T-helper 9 cell (primary cell): ENCODE measurements at regions not wholly inside any gene's neighbourhood (a gene's known extent, or its start where the extent isn't known, plus 50 kb on each side); places are given as distances from the start of the nearest gene placed in this dataset.

Source experiments
- DNase-seq: peaks from one replicate; pipeline ENCODE4 v3.0.0-alpha.2; 2020

- no peak for DNase-seq
Measured at GRCh38 chr10:31580646-31581045, 261.6 kb downstream of the ZEB1 start.
